ENCODE measurements at regions not wholly inside any gene's neighbourhood (a gene's known extent, or its start where the extent isn't known, plus 50 kb on each side); places are given as distances from the start of the nearest gene placed in this dataset.
"Not testable (repeated sequence)": the region's sequence is repeated elsewhere in the genome, so short reads cannot be mapped to it uniquely, and the experiment has no call there.

GRCh38 chr11:122025757-122026156, 90.3 kb downstream of the BLID start:
- ATAC-seq (no peak), DNase-seq (no peak)
- intact Hi-C loops (cut with micrococcal nuclease), result no loop called here

- DNase-seq, result no peak
- intact Hi-C loops (cut with micrococcal nuclease), result no loop called here
- no peak for ATAC-seq
These were observed 91.7 kb downstream of the BLID start for GRCh38 chr11:122024278-122024677.

DNA sequence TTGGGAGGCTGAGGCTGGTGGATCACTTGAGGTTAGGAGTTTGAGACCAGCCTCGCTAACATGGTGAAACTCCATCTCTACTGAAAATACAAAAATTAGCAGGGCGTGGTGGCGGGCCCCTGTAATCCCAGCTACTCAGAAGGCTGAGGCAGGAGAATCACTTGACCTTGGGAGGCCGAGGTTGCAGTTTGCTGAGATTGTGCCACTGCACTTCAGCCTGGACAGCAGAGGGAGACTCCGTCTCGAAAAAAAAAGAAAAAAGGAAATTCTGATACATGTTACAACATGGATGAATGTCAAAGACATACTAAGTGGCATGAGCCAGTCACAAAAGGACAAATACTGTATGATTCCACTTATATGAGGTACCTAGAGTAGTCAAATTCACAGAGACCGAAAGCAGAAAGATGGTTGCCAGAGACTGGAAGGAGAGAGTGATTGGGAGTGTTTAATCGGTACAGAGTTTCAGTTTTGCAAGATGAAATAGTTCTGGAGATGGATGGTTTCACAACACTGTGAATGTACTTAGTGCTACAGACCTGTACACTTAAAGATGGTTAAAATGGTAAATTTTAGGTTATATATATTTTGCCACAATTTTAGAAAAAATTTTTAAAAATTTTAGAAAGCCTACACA, 92.3 kb downstream of the BLID start:
- intact Hi-C loops (cut with micrococcal nuclease), result no loop called here
- DNase-seq (no peak), ATAC-seq (peak; percentile 45)

GRCh38 chr11:122022646-122023045, 93.4 kb downstream of the BLID start:
- ATAC-seq, result no peak
- intact Hi-C loops (cut with micrococcal nuclease), result no loop called here
- no peak for DNase-seq

DNA sequence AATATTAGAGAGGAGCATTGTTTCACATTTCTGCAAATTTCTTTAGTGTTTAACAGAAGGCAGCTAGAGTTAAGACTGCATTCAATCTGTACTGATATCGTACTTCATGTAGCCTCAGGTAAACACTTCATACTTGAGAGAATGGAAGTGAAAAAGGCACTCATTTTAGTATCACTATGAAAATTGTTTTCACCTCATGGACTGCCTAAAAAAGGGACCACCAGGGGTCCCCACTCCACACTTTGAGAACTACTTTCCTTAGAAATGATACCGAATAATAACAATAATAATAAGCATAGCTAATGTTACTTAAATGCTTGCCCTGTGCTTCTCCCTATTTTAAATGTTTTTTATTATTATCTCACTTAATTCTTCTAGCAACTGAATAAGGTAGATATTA, 95.1 kb downstream of the BLID start:
- DNase-seq (peak; percentile 26), ATAC-seq (no peak)
- intact Hi-C loops (cut with micrococcal nuclease), result no loop called here

- DNase-seq, result no peak
- ATAC-seq, result no peak
- intact Hi-C loops (cut with micrococcal nuclease), result no loop called here
These were observed 95.9 kb downstream of the BLID start for GRCh38 chr11:122019908-122020694.

GRCh38 chr11:122007601-122008071, 108.4 kb downstream of the BLID start:
- DNase-seq (peak; percentile 37), ATAC-seq (peak; percentile 81)
- intact Hi-C loops (cut with micrococcal nuclease), result no loop called here

- no peak for DNase-seq
- intact Hi-C loops (cut with micrococcal nuclease), result no loop called here
- no peak for ATAC-seq
These were observed 111.6 kb downstream of the BLID start for GRCh38 chr11:122004446-122004845.

DNA sequence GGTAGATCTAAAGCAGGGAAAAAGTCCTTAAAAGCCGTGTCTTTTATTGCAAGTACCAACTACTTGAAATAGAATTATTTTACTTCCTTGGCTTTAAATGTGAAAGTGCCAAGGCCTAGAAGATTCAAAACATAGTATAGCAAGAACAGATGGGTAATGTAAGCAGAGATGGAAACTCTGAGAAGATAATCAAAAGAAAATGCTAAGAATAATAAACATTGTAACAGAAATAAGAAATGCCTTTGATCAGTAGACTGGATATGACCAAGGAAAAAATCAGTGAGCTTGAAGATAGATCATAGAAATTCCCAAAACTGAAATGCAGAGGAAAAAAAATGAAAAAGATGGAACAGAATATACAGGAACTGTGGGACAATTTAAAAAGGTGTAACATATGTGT, 113.1 kb downstream of the BLID start:
- ATAC-seq (no peak), DNase-seq (no peak)
- intact Hi-C loops (cut with micrococcal nuclease), result no loop called here

- ATAC-seq (no peak), DNase-seq (no peak)
- intact Hi-C loops (cut with micrococcal nuclease), result no loop called here
These were observed 114.0 kb downstream of the BLID start for GRCh38 chr11:122002047-122002446.

DNA sequence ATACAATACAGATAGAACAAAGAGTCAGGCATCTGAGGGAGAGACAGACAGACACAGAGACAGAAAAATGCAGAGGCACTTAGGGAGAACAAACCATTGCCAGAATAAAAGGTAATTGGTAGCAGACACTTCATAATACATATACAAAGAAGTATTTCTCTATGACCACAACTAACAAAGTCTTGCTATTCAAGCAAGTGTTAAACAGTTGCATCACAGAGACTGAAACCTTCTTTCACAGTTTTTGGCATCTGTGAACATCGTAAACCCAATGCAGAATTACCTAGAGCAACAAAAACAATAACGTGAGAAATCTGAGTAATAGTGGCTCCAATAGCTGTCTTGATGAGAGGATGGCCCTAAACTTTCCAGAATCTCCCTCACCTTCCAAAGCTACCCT, 116.4 kb downstream of the BLID start:
- intact Hi-C loops (cut with micrococcal nuclease), result no loop called here
- ATAC-seq (no peak), DNase-seq (no peak)

DNA sequence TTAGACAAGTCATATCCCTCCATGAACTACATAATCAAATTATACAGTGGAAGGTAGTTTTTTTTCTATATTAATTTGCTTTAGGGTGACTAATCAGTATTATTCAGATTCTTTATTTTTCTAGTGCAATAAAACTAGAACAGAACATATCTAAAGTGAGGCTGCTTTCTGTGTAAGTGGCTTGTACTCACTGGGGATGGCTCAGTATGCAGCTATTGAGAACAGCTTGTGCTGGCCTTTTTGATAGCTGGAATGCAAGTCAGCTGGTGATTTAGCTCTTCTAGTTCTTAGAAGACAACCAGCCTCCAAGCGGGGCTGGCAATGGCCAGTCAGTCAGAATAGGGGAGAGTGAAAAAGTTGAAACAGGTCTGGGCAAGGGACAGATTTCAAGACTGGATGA, 119.4 kb downstream of the BLID start:
- intact Hi-C loops (cut with micrococcal nuclease), result no loop called here
- ATAC-seq (peak; percentile 82), DNase-seq (peak; percentile 25)

DNA sequence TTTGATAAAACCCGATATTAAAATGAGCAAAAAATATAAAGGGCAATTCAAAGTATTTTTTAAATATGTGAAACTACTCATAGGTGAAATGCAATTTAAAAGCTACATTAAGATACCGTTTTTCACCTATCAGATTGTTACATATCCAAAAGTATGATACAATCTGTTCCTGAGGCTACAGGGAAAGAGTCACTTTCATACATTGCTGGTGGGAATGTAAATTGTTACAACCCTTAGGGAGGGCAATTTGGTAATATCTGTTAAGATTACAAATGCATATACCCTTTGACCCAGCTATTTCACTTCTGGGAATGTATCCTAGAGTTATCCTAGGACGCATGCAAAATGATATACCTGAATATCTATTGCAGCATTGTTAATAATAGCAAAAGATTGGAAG, 132.1 kb downstream of the BLID start:
- ATAC-seq (no peak), DNase-seq (no peak)
- intact Hi-C loops (cut with micrococcal nuclease), result no loop called here

- intact Hi-C loops (cut with micrococcal nuclease); ATAC-seq: not testable (repeated sequence)
These were observed 138.1 kb downstream of the BLID start for GRCh38 chr11:121977914-121978313.

GRCh38 chr11:121968638-121969037, 147.4 kb downstream of the BLID start:
- intact Hi-C loops (cut with micrococcal nuclease), result no loop called here
- ATAC-seq, result no peak
- no peak for DNase-seq

More at GRCh38 chr11:121977914-121978313, 138.1 kb downstream of the BLID start:
- DNase-seq, result not testable (repeated sequence)

- DNase-seq, result no peak
- ATAC-seq, result no peak
- intact Hi-C loops (cut with micrococcal nuclease), result no loop called here
These were observed 148.8 kb downstream of the BLID start for GRCh38 chr11:121967131-121967704.

GRCh38 chr11:121965330-121965729, 150.7 kb downstream of the BLID start:
- no peak for ATAC-seq
- no peak for DNase-seq
- intact Hi-C loops (cut with micrococcal nuclease), result no loop called here

- DNase-seq (no peak), ATAC-seq (no peak)
- intact Hi-C loops (cut with micrococcal nuclease), result no loop called here
These were observed 151.4 kb downstream of the BLID start for GRCh38 chr11:121964591-121964990.

GRCh38 chr11:121963846-121964245, 152.2 kb downstream of the BLID start:
- intact Hi-C loops (cut with micrococcal nuclease); ATAC-seq; DNase-seq: not testable (repeated sequence)

DNA sequence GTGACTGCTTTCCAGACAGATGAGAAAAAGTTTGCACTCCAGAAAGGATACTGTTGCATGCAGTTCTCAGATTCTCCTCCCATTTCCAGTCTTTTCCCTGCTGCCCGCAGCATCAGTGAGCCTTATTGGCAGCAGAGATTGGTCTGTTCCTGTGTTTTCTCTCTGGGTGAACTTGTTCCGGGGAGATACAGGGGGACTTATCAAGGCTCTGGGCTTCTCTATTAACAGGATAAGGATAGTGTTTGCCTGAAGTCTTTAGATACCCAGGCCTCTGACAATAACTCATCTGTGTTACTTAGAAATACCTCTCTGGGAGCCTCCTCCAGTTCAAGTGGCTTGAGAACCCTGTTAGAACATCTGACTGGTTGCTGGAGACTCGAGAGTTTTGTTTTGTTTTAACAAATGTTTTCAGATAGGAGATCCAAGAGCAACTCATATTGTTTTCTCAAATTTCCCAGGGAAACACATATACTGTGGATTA, 154.7 kb downstream of the BLID start:
- intact Hi-C loops (cut with micrococcal nuclease), result no loop called here
- ATAC-seq (peak; percentile 61), DNase-seq (no peak)
